HCT116 (cell line): ENCODE measurements at regions not wholly inside any gene's neighbourhood (a gene's known extent, or its start where the extent isn't known, plus 50 kb on each side); places are given as distances from the start of the nearest gene placed in this dataset.

Experiments
- ATAC-seq: fragments of 200-7000 bp; cut with Tn5 transposase; 2 replicates; pipeline ENCODE4 v1.9.1; 2020; ENCODE audit warnings: mild to moderate bottlenecking, moderate library complexity
- BruUV-seq: library from RNA; stranded (reverse); fragments of 400-500 nt; replicated peaks from 2 replicates; lab custom pipeline; 2021; lab: Mats Ljungman, UMichigan
- CTCF ChIA-PET: fragments of 300-600 bp; sonication (Branson Sonifier 250); formaldehyde crosslinking; loops from one replicate; lab custom pipeline; 2021; ENCODE audit warnings: antibody characterized with exemption; lab: Charles Lee
- POLR2A ChIA-PET: fragments of 300-600, 350-600 bp; sonication (Branson Sonifier 250); formaldehyde crosslinking; loops from one replicate; lab custom pipeline; 2021; ENCODE audit warnings: antibody characterized with exemption; lab: Charles Lee
- RAD21 ChIA-PET, 2 experiments: fragments of 300-600 bp; sonication (Branson Sonifier 250); formaldehyde crosslinking; loops; one replicate each; lab custom pipeline; 2023; ENCODE audit warnings: low total read pairs in 2 of 2; ENCODE audit not compliant: uncharacterized antibody in 2 of 2, unreplicated experiment in 2 of 2, low non-redundant PET in 1 of 2; lab: Charles Lee
- DNase-seq: peaks from one replicate; pipeline ENCODE4 v3.0.0-alpha.2; 2010; ENCODE audit warnings: low read depth, low spot score
- H2AFZ ChIP-seq: fragments of 200-600 bp; shearing (Covaris generic), sonication (generic); 2 replicates; pipeline ENCODE4 v1.6.1; 2017; ENCODE audit warnings: low read depth, mixed run types, mixed read lengths, antibody characterized with exemption, low read length; ENCODE audit not compliant: poor library complexity, severe bottlenecking
- H3K27ac ChIP-seq: 2 replicates; pipeline ENCODE4 v1.5.1; 2012; ENCODE audit warnings: low read depth, low read length
- H3K27me3 ChIP-seq: fragments of 200-600 bp; sonication (generic); 2 replicates; pipeline ENCODE4 v1.6.1; 2016; ENCODE audit warnings: mixed run types, low read length, mixed read lengths; ENCODE audit not compliant: insufficient read depth
- H3K36me3 ChIP-seq, 2 experiments: fragments of 200-500 bp in 1 of 2; fragments of 200-600 bp in 1 of 2; sonication (Bioruptor generic) in 1 of 2; sonication (generic) in 1 of 2; 2 replicates each; pipeline versions ENCODE4 v1.5.1 to v1.6.1; 2014 to 2016; ENCODE audit warnings: low read length in 2 of 2, inconsistent platforms in 1 of 2, mixed read lengths in 1 of 2, mixed run types in 1 of 2; ENCODE audit not compliant: insufficient read depth in 2 of 2, control insufficient read depth in 1 of 2
- H3K4me1 ChIP-seq, 2 experiments: fragments of 200-600 bp in 1 of 2; sonication (generic) in 1 of 2; 2 replicates each; pipeline versions ENCODE4 v1.5.1 to v1.6.1; 2012 to 2017; ENCODE audit warnings: low read length in 2 of 2, inconsistent platforms in 1 of 2, mild to moderate bottlenecking in 1 of 2, mixed read lengths in 1 of 2, mixed run types in 1 of 2, moderate library complexity in 1 of 2; ENCODE audit not compliant: insufficient read depth in 2 of 2, control insufficient read depth in 1 of 2
- H3K4me2 ChIP-seq: fragments of 200-600 bp; sonication (generic); 2 replicates; pipeline ENCODE4 v1.6.1; 2017; ENCODE audit warnings: mixed run types, low read length, mixed read lengths
- H3K4me3 ChIP-seq, 2 experiments: fragments of 200-600 bp in 1 of 2; sonication (generic) in 1 of 2; replicated peaks in 1 of 2; 2 replicates each; pipeline ENCODE4 v1.5.1; 2011 to 2016; ENCODE audit warnings: low read length in 2 of 2, control low read depth in 1 of 2, low read depth in 1 of 2, mild to moderate bottlenecking in 1 of 2, mixed read lengths in 1 of 2, mixed run types in 1 of 2
- H3K79me2 ChIP-seq: fragments of 200-600 bp; sonication (generic); 2 replicates; pipeline ENCODE4 v1.6.1; 2017; ENCODE audit warnings: mild to moderate bottlenecking, mixed run types, low read length, moderate library complexity, mixed read lengths; ENCODE audit not compliant: insufficient read depth
- H3K9ac ChIP-seq: fragments of 200-600 bp; sonication (generic); 2 replicates; pipeline ENCODE4 v1.6.1; 2016; ENCODE audit warnings: low read length, mixed read lengths
- H3K9me2 ChIP-seq: fragments of 200-600 bp; sonication (generic), shearing (Covaris generic); 2 replicates; pipeline ENCODE4 v1.6.1; 2017; ENCODE audit warnings: mixed run types, mild to moderate bottlenecking, moderate library complexity; ENCODE audit not compliant: insufficient read depth
- H3K9me3 ChIP-seq, 2 experiments: fragments of 200-500 bp in 1 of 2; fragments of 200-600 bp in 1 of 2; sonication (Bioruptor generic) in 1 of 2; sonication (generic) in 1 of 2; 2 replicates each; pipeline ENCODE4 v1.6.1; 2014 to 2017; ENCODE audit warnings: low read length in 2 of 2, mixed read lengths in 2 of 2, inconsistent platforms in 1 of 2, low read depth in 1 of 2, mild to moderate bottlenecking in 1 of 2, mixed run types in 1 of 2, moderate library complexity in 1 of 2; ENCODE audit not compliant: control insufficient read depth in 1 of 2, insufficient read depth in 1 of 2
- H4K20me1 ChIP-seq: fragments of 200-600 bp; sonication (generic), shearing (Covaris generic); 2 replicates; pipeline ENCODE4 v1.6.1; 2017; ENCODE audit warnings: mixed run types, mild to moderate bottlenecking, moderate library complexity; ENCODE audit not compliant: insufficient read depth
- CBX3 ChIP-seq: IDR thresholded peaks from 2 replicates; pipeline ENCODE4 v1.6.1; 2012; ENCODE audit warnings: low read depth
- CEBPB ChIP-seq: IDR thresholded peaks from 2 replicates; pipeline ENCODE4 v1.6.1; 2012; ENCODE audit warnings: low read depth
- ELF1 ChIP-seq: IDR thresholded peaks from 2 replicates; pipeline ENCODE4 v1.6.1; 2012; ENCODE audit warnings: low read depth, borderline replicate concordance
- FOSL1 ChIP-seq: IDR thresholded peaks from 2 replicates; pipeline ENCODE4 v1.6.1; 2012; ENCODE audit warnings: low read depth
- JUND ChIP-seq: IDR thresholded peaks from 2 replicates; pipeline ENCODE4 v1.6.1; 2012
- POLR2A ChIP-seq: IDR thresholded peaks from 2 replicates; pipeline ENCODE4 v1.7.0; 2011; ENCODE audit warnings: borderline replicate concordance; ENCODE audit not compliant: insufficient read depth, insufficient read length; ENCODE audit errors: extremely low read depth
- RAD21 ChIP-seq: IDR thresholded peaks from 2 replicates; pipeline ENCODE4 v1.6.1; 2012; ENCODE audit warnings: low read depth, mild to moderate bottlenecking
- SP1 ChIP-seq: IDR thresholded peaks from 2 replicates; pipeline ENCODE4 v1.6.1; 2012; ENCODE audit warnings: low read depth
- TCF7L2 ChIP-seq: IDR thresholded peaks from 2 replicates; pipeline ENCODE4 v1.7.0; 2011; ENCODE audit warnings: borderline replicate concordance, inconsistent platforms; ENCODE audit not compliant: insufficient read depth, insufficient read length; ENCODE audit errors: extremely low read depth
- ZFX ChIP-seq: fragments of 450-650 bp; IDR thresholded peaks from 2 replicates; pipeline ENCODE4 v1.6.1; 2017
- ZNF274 ChIP-seq: fragments of 200-500 bp; sonication (Bioruptor generic); IDR thresholded peaks from 2 replicates; pipeline ENCODE4 v1.6.1; 2014; ENCODE audit warnings: mild to moderate bottlenecking, low read depth, low read length, inconsistent platforms
- intact Hi-C: fragments of 100-400 bp; cut with micrococcal nuclease; formaldehyde crosslinking; loops from 2 replicates; pipeline ENCODE4 v1.10.0; 2022
- TF ChIP-seq, protein P1 (sequence below), 3 experiments: fragments of 200-600 bp in 1 of 3; sonication (generic) in 1 of 3; IDR thresholded peaks in 2 of 3; conservative IDR thresholded peaks in 1 of 3; 2 replicates each; pipeline ENCODE4 v1.5.1; 2012 to 2017; ENCODE audit warnings: low read depth in 2 of 3, low read length in 2 of 3, antibody characterized with exemption in 1 of 3, borderline replicate concordance in 1 of 3, control low read depth in 1 of 3, mild to moderate bottlenecking in 1 of 3, mixed read lengths in 1 of 3, mixed run types in 1 of 3, moderate library complexity in 1 of 3; ENCODE audit not compliant: insufficient read depth in 1 of 3

DNA sequence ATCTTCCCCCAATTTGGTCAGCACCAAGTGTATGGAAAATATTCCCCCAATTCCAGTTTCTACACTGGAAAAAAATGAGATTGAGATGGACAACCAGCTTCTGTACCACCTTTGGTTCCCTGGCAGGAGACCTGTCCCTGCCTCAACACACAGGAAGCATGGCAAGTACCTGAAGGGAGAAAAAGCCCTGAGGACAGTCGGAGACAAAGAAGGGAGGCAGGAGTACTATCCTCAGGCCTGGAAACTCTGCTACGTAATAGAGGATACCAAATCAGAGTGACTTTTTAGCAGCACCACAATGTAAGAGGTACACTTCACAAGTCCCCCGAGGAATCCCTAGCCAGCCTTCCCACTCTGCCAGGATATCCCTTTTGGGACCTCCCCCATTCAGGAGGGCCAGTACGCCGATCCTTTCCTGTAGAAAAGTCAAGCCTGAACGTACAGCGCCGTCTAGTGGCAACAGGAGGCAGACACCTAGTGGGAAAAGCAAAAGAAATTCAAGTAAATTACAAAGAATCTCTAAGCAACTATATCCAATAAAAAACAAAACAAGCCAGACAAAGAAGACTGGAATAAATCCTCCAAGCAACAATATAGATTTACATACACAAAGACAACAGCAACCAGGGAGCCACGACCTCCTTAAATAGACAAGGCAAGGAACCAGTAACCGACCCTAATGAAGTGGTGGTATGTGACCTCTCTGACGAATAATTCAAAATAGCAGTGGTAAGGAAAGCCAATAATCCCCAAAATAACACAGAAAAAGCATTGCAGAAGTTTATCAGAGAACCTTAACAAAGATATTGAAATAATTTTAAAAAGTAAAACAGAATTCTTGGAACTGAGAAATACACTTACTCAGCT is 63.3 kb upstream of the SLCO6A1 start:
- H3K9me3 ChIP-seq, result no peaks in the 10 kb centered on the region
- H3K9ac ChIP-seq, result no peak overlapping the region
- H3K27ac ChIP-seq, result no peak overlapping the region
- no TSS peak for BruUV-seq
- no peaks in the 10 kb centered on the region for H3K27me3 ChIP-seq
- CTCF ChIA-PET, result interaction anchor here (0.8 to 1.2 kb wide), 3 partner anchors 21 to 478 kb away, joined by 3 to 4 read pairs (median 3); no protein-coding TSS in a partner anchor
- ATAC-seq, result peak; percentile 98
- H3K4me1 ChIP-seq, result peaks cover 0 to 4% of the 10 kb centered on the region in 2 experiments; a peak in 1 of 4 replicates
- intact Hi-C loops, result no loop called here
- H3K4me3 ChIP-seq, result no peak overlapping the region
- no peaks in the 10 kb centered on the region for H3K79me2 ChIP-seq
- TF ChIP-seq, protein P1, sequence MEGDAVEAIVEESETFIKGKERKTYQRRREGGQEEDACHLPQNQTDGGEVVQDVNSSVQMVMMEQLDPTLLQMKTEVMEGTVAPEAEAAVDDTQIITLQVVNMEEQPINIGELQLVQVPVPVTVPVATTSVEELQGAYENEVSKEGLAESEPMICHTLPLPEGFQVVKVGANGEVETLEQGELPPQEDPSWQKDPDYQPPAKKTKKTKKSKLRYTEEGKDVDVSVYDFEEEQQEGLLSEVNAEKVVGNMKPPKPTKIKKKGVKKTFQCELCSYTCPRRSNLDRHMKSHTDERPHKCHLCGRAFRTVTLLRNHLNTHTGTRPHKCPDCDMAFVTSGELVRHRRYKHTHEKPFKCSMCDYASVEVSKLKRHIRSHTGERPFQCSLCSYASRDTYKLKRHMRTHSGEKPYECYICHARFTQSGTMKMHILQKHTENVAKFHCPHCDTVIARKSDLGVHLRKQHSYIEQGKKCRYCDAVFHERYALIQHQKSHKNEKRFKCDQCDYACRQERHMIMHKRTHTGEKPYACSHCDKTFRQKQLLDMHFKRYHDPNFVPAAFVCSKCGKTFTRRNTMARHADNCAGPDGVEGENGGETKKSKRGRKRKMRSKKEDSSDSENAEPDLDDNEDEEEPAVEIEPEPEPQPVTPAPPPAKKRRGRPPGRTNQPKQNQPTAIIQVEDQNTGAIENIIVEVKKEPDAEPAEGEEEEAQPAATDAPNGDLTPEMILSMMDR (IDR thresholded peaks at IDR 0.05 in 2 of 3, conservative IDR thresholded peaks at IDR 0.05 in 1 of 3; ENCODE audit: borderline replicate concordance in 1 of 3, insufficient read depth in 1 of 3, low read depth in 2 of 3, low read length in 2 of 3), result peak; percentile 41 to 97 (median 96); a peak in 5 of 6 replicates
- TF ChIP-seq FOSL1 (no peak), TCF7L2 (no peak), POLR2A (no peak), JUND (no peak), SP1 (no peak), CBX3 (peak; percentile 38; the same call in 1 of the 2 replicates), ZFX (no peak), CEBPB (no peak), ZNF274 (no peak), ELF1 (no peak), RAD21 (peak; percentile 56)
- TF ChIP-seq, all 23 proteins: peak for 3
- Histone ChIP-seq H3K4me2 (peak overlapping the region; percentile 35; the same call in 1 of the 2 replicates), H3K9me2 (peaks cover 3% of the 10 kb centered on the region; the same call in 1 of the 2 replicates), H4K20me1 (no peaks in the 10 kb centered on the region), H3K36me3 (no peaks in the 10 kb centered on the region), H2AFZ (peak overlapping the region; percentile 75)
- DNase-seq, result peak; percentile 48
- POLR2A ChIA-PET, result no interaction called here
- RAD21 ChIA-PET, result no interaction called here
